HEK293 (cell line): ENCODE measurements at regions not wholly inside any gene's neighbourhood (a gene's known extent, or its start where the extent isn't known, plus 50 kb on each side); places are given as distances from the start of the nearest gene placed in this dataset.

Source experiments
- ATF2 ChIP-seq: fragments of 450-650 bp; formaldehyde crosslinking; IDR thresholded peaks from 2 replicates; pipeline ENCODE4 v1.5.1; 2016; ENCODE audit warnings: missing biosample characterization, missing genetic modification characterization, low read depth
- CTCF ChIP-seq: fragments of 450-650 bp; formaldehyde crosslinking; IDR thresholded peaks from 2 replicates; pipeline ENCODE4 v1.5.1; 2016; ENCODE audit warnings: missing biosample characterization, missing genetic modification characterization
- REST ChIP-seq: fragments of 450-650 bp; formaldehyde crosslinking; IDR thresholded peaks from 2 replicates; pipeline ENCODE4 v1.5.1; 2016; ENCODE audit warnings: missing biosample characterization, missing genetic modification characterization
- ZFHX2 ChIP-seq: fragments of 450-650 bp; formaldehyde crosslinking; conservative IDR thresholded peaks from 2 replicates; pipeline ENCODE4 v1.5.1; 2016; ENCODE audit warnings: missing biosample characterization, missing genetic modification characterization
- ZIC2 ChIP-seq: fragments of 450-650 bp; formaldehyde crosslinking; IDR thresholded peaks from 2 replicates; pipeline ENCODE4 v1.5.1; 2016; ENCODE audit warnings: missing biosample characterization, missing genetic modification characterization
- ZNF221 ChIP-seq: fragments of 450-650 bp; formaldehyde crosslinking; IDR thresholded peaks from 2 replicates; pipeline ENCODE4 v1.5.1; 2017; ENCODE audit warnings: missing biosample characterization, missing genetic modification characterization, borderline replicate concordance
- ZNF280D ChIP-seq: fragments of 450-650 bp; formaldehyde crosslinking; IDR thresholded peaks from 2 replicates; pipeline ENCODE4 v1.5.1; 2016; ENCODE audit warnings: missing biosample characterization, missing genetic modification characterization
- ZNF580 ChIP-seq: fragments of 450-650 bp; formaldehyde crosslinking; IDR thresholded peaks from 2 replicates; pipeline ENCODE4 v1.5.1; 2016; ENCODE audit warnings: missing biosample characterization, missing genetic modification characterization
- ZNF777 ChIP-seq: fragments of 450-650 bp; formaldehyde crosslinking; IDR thresholded peaks from 2 replicates; pipeline ENCODE4 v1.5.1; 2017; ENCODE audit warnings: missing biosample characterization, missing genetic modification characterization, borderline replicate concordance

- TF ChIP-seq ZFHX2 (tag by site-specific recombination): no peak
- no peak for TF ChIP-seq ATF2 (tag by site-specific recombination)
- TF ChIP-seq ZNF580 (tag by site-specific recombination): no peak
- TF ChIP-seq ZNF221 (tag by site-specific recombination): no peak
- TF ChIP-seq CTCF (tag by site-specific recombination): no peak
- TF ChIP-seq REST (tag by site-specific recombination): no peak
- TF ChIP-seq ZNF777 (tag by site-specific recombination): no peak
- TF ChIP-seq ZIC2 (tag by site-specific recombination): no peak
- TF ChIP-seq ZNF280D (tag by site-specific recombination): no peak
Measured at GRCh38 chr14:39568809-39569538, 136.7 kb upstream of the FBXO33 start.
